K562 (cell line): ENCODE measurements at regions not wholly inside any gene's neighbourhood (a gene's known extent, or its start where the extent isn't known, plus 50 kb on each side); places are given as distances from the start of the nearest gene placed in this dataset.

Experiments used
- ATAC-seq: fragments of 200-7000 bp; cut with Tn5 transposase; 3 replicates; pipeline ENCODE4 v1.9.1; 2020; ENCODE audit warnings: moderate library complexity
- BruUV-seq: library from RNA; stranded (reverse); fragments of 400-500 nt; replicated peaks from 2 replicates; lab custom pipeline; 2021; lab: Mats Ljungman, UMichigan
- CTCF ChIA-PET: fragments of 300-600 bp; formaldehyde crosslinking; extraction: SDS; loops from one replicate; lab custom pipeline; 2021; ENCODE audit warnings: low intra/inter-chr PET ratio; lab: Yijun Ruan, JAX
- POLR2A ChIA-PET: fragments of 300-600, 350-650 bp; sonication (Branson Sonifier 250); formaldehyde crosslinking; extraction: SDS; loops from one replicate; lab custom pipeline; 2021; ENCODE audit warnings: antibody characterized with exemption, inconsistent platforms; lab: Yijun Ruan, JAX
- DNase-seq, 4 experiments: peaks; one replicate each; pipeline versions ENCODE4 v3.0.0 to v3.0.0-alpha.2; 2011 to 2018; ENCODE audit warnings: low spot score in 3 of 4, mixed read lengths in 3 of 4; ENCODE audit errors: extremely low read depth in 1 of 4
- FAIRE-seq: peaks from 2 replicates; lab custom pipeline; 2011; peaks lifted over from hg19 to GRCh38; lab: Jason Lieb, UNC
- H2AFZ ChIP-seq: 2 replicates; pipeline ENCODE4 v1.6.0; 2011; ENCODE audit warnings: low read depth, low read length, control low read depth, inconsistent platforms
- H3K27ac ChIP-seq: fragments of 200-600 bp; 3 replicates; pipeline ENCODE4 v1.8.0; 2011; ENCODE audit warnings: low read depth, mild to moderate bottlenecking, control low read depth, inconsistent platforms, low read length, moderate library complexity, mixed read lengths; ENCODE audit errors: extremely low read depth
- H3K27me3 ChIP-seq, 2 experiments: fragments of 300-600 bp in 1 of 2; 2 replicates in 1 of 2; 3 replicates in 1 of 2; pipeline versions ENCODE4 v1.6.0 to v1.8.0; 2011; ENCODE audit warnings: inconsistent platforms in 2 of 2, low read length in 2 of 2, mild to moderate bottlenecking in 1 of 2, mixed read lengths in 1 of 2, moderate library complexity in 1 of 2; ENCODE audit not compliant: control insufficient read depth in 2 of 2, insufficient read depth in 2 of 2
- H3K36me3 ChIP-seq: fragments of 300-600 bp; 3 replicates; pipeline ENCODE4 v1.8.0; 2011; ENCODE audit warnings: mild to moderate bottlenecking, low read length, inconsistent platforms; ENCODE audit not compliant: control insufficient read depth, insufficient read depth
- H3K4me1 ChIP-seq, 2 experiments: fragments of 200-600 bp in 1 of 2; replicated peaks in 1 of 2; 2 replicates in 1 of 2; 3 replicates in 1 of 2; pipeline versions ENCODE4 v1.5.1 to v1.8.0; 2011; ENCODE audit warnings: inconsistent platforms in 2 of 2, low read length in 2 of 2, mild to moderate bottlenecking in 1 of 2, mixed read lengths in 1 of 2, moderate library complexity in 1 of 2; ENCODE audit not compliant: control insufficient read depth in 2 of 2, insufficient read depth in 2 of 2
- H3K4me2 ChIP-seq: 2 replicates; pipeline ENCODE4 v1.6.1; 2011; ENCODE audit warnings: low read length, control low read depth, inconsistent platforms, mixed read lengths; ENCODE audit not compliant: insufficient read depth
- H3K4me3 ChIP-seq: fragments of 200-600 bp; sonication (generic), shearing (Covaris generic); 2 replicates; pipeline ENCODE4 v1.5.1; 2016; ENCODE audit warnings: control low read depth, inconsistent platforms
- H3K79me2 ChIP-seq: fragments of 200-600 bp; 3 replicates; pipeline ENCODE4 v1.8.0; 2011; ENCODE audit warnings: low read length, inconsistent platforms; ENCODE audit not compliant: control insufficient read depth, insufficient read depth
- H3K9ac ChIP-seq, 2 experiments: 2 replicates each; pipeline versions ENCODE4 v1.6.0 to v1.6.1; 2011; ENCODE audit warnings: low read depth in 2 of 2, low read length in 2 of 2, control low read depth in 1 of 2, inconsistent platforms in 1 of 2, mild to moderate bottlenecking in 1 of 2, mixed read lengths in 1 of 2; ENCODE audit not compliant: insufficient read depth in 1 of 2
- H3K9me1 ChIP-seq: one replicate; pipeline ENCODE4 v1.6.0; 2011; ENCODE audit warnings: inconsistent platforms, mild to moderate bottlenecking, low read length, moderate library complexity; ENCODE audit not compliant: control insufficient read depth, insufficient read depth
- H3K9me3 ChIP-seq: replicated peaks from 2 replicates; pipeline ENCODE4 v1.5.1; 2011; ENCODE audit warnings: low read depth, low read length, inconsistent platforms; ENCODE audit not compliant: control insufficient read depth, insufficient read depth
- H4K20me1 ChIP-seq: replicated peaks from 2 replicates; pipeline ENCODE4 v1.6.1; 2011; ENCODE audit warnings: low read length, inconsistent platforms, mixed read lengths; ENCODE audit not compliant: control insufficient read depth, insufficient read depth
- ILK ChIP-seq: fragments of 450-650 bp; IDR thresholded peaks from 2 replicates; pipeline ENCODE4 v1.6.1; 2016; ENCODE audit warnings: missing genetic modification characterization, low read depth, mild to moderate bottlenecking, missing compliant biosample characterization, moderate library complexity, borderline replicate concordance
- MECOM ChIP-seq: fragments of 250-450 bp; sonication (Bioruptor Pico); IDR thresholded peaks from 2 replicates; pipeline ENCODE4 v1.8.0; 2022; ENCODE audit warnings: inconsistent platforms
- MTA2 ChIP-seq: fragments of 450-650 bp; IDR thresholded peaks from 2 replicates; pipeline ENCODE4 v1.6.1; 2016; ENCODE audit warnings: low read depth
- ZNF589 ChIP-seq: fragments of 200-800 bp; sonication (Bioruptor generic); IDR thresholded peaks from 2 replicates; pipeline ENCODE4 v1.6.1; 2016; ENCODE audit warnings: low read depth, missing genetic modification characterization, missing compliant biosample characterization
- WGBS: fragments of 100-300 bp; shearing (Covaris generic); methylation state at CpG from one replicate; pipeline ENCODE4 v1.1.6; 2016; ENCODE audit warnings: low coverage, mixed read lengths; ENCODE audit not compliant: insufficient coverage; ENCODE audit errors: missing lambda C conversion rate; 5-methylcytosine and 5-hydroxymethylcytosine counted together
- in situ Hi-C: fragments of 300-500 bp; cut with MboI; formaldehyde crosslinking; loops from 4 replicates; pipeline ENCODE4 v1.15.0; 2018; ENCODE audit warnings: inconsistent platforms, mixed read lengths
- intact Hi-C: fragments of 100-400 bp; cut with micrococcal nuclease; formaldehyde crosslinking; loops from 2 replicates; pipeline ENCODE4 v1.14.2; 2022
- TF ChIP-seq, protein P1 (sequence below): sonication (generic); formaldehyde crosslinking; IDR thresholded peaks from 2 replicates; pipeline ENCODE4 v1.8.0; 2022; ENCODE audit warnings: mild to moderate bottlenecking, missing genetic modification reagents

DNA sequence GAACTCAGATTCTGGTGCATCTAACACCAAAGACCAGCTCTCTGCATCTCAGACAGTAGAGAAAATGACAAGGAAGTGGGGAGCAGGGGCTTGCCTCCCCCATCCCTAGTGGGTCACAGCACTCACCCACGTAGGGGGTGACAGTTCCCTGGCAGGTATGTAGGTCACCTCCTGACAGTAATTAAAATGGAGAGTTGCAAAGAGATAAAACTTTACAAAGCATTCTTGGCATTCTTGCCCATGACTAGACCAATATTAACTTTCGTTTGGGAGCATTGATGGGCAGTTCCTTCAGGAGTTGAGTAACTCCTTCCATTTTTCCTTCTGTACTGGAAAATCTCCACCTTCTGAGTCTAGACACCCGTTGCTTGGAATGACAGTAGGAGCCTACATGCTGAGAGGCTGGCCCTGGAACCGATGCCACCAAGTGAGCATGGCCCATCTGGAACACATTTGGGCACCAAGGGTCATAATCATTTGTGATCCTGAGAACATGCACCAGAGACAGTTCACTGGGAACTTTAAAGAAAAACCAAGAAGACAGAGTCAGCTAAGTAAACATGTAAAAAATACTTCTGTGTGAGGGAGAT is 81.5 kb upstream of the MSX2 start:
- Histone ChIP-seq H2AFZ (no peak overlapping the region), H3K27ac (no peak overlapping the region), H3K9me3 (no peaks in the 10 kb centered on the region), H3K4me1 (no peaks in the 10 kb centered on the region), H3K4me3 (no peak overlapping the region), H4K20me1 (no peaks in the 10 kb centered on the region; the same call in 1 of the 2 replicates), H3K27me3 (peaks cover 2 to 8% of the 10 kb centered on the region in 2 experiments; a peak in 3 of 5 replicates), H3K9me1 (no peaks in the 10 kb centered on the region), H3K36me3 (no peaks in the 10 kb centered on the region), H3K4me2 (no peak overlapping the region), H3K9ac (no peak overlapping the region), H3K79me2 (no peaks in the 10 kb centered on the region)
- POLR2A ChIA-PET = interaction anchor here (1.0 kb wide), 1 partner anchor 257 kb away, joined by 4 read pairs; no protein-coding TSS in a partner anchor
- CTCF ChIA-PET = no interaction called here
- ATAC-seq (no peak), FAIRE-seq (no peak), DNase-seq (no peak)
- intact Hi-C loops (no loop called here), in situ Hi-C loops (no loop called here)
- WGBS = 0% methylated on average over 4 of the region's 4 CpGs
- TF ChIP-seq MECOM (CRISPR knock-in tag) (no peak), ILK (no peak)
- BruUV-seq = no TSS peak

DNA sequence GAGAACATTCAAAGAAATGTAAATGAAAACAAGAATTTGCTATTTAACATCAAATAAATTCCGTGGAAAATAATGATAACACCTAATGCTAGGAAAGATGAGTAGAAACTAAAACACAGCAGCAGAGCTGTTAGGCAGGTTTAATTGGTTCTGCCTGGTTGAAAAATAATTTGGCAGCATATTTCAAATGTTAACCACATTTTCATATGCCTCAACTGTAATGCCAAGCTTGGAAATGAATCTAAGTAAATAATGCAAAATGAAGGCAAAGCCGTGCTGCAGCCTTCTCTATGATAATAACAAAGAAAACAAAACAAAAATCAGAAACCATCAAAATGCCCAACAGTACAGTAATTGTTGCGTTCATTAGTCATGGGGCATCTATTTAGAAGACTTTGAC is 79.9 kb upstream of the MSX2 start:
- Histone ChIP-seq H3K9me1 (no peaks in the 10 kb centered on the region), H3K4me3 (no peak overlapping the region), H4K20me1 (no peaks in the 10 kb centered on the region; the same call in 1 of the 2 replicates), H3K27me3 (peaks cover 0 to 8% of the 10 kb centered on the region in 2 experiments; a peak in 3 of 5 replicates), H3K36me3 (no peaks in the 10 kb centered on the region), H3K27ac (no peak overlapping the region), H3K79me2 (no peaks in the 10 kb centered on the region), H3K9ac (no peak overlapping the region), H3K4me1 (no peaks in the 10 kb centered on the region), H3K9me3 (no peaks in the 10 kb centered on the region), H2AFZ (no peak overlapping the region), H3K4me2 (no peak overlapping the region)
- intact Hi-C loops (no loop called here), in situ Hi-C loops (no loop called here)
- ChIA-PET CTCF (no interaction called here), POLR2A (no interaction called here)
- ATAC-seq = no peak
- 0% methylated on average over 3 of the region's 3 CpGs for WGBS
- no TSS peak for BruUV-seq
- no peak for TF ChIP-seq MTA2
- TF ChIP-seq ZNF589 = no peak
- TF ChIP-seq, protein P1, sequence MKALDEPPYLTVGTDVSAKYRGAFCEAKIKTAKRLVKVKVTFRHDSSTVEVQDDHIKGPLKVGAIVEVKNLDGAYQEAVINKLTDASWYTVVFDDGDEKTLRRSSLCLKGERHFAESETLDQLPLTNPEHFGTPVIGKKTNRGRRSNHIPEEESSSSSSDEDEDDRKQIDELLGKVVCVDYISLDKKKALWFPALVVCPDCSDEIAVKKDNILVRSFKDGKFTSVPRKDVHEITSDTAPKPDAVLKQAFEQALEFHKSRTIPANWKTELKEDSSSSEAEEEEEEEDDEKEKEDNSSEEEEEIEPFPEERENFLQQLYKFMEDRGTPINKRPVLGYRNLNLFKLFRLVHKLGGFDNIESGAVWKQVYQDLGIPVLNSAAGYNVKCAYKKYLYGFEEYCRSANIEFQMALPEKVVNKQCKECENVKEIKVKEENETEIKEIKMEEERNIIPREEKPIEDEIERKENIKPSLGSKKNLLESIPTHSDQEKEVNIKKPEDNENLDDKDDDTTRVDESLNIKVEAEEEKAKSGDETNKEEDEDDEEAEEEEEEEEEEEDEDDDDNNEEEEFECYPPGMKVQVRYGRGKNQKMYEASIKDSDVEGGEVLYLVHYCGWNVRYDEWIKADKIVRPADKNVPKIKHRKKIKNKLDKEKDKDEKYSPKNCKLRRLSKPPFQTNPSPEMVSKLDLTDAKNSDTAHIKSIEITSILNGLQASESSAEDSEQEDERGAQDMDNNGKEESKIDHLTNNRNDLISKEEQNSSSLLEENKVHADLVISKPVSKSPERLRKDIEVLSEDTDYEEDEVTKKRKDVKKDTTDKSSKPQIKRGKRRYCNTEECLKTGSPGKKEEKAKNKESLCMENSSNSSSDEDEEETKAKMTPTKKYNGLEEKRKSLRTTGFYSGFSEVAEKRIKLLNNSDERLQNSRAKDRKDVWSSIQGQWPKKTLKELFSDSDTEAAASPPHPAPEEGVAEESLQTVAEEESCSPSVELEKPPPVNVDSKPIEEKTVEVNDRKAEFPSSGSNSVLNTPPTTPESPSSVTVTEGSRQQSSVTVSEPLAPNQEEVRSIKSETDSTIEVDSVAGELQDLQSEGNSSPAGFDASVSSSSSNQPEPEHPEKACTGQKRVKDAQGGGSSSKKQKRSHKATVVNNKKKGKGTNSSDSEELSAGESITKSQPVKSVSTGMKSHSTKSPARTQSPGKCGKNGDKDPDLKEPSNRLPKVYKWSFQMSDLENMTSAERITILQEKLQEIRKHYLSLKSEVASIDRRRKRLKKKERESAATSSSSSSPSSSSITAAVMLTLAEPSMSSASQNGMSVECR (CRISPR knock-in tag) = no peak
- no peak for FAIRE-seq
- no peak for DNase-seq
